NT2/D1 (cell line): ENCODE measurements at regions not wholly inside any gene's neighbourhood (a gene's known extent, or its start where the extent isn't known, plus 50 kb on each side); places are given as distances from the start of the nearest gene placed in this dataset.

ENCODE experiments used
- SUZ12 ChIP-seq: IDR thresholded peaks from 2 replicates; pipeline ENCODE4 v1.6.1; 2011; ENCODE audit not compliant: insufficient read length, insufficient read depth; ENCODE audit errors: extremely low read depth
- YY1 ChIP-seq: IDR thresholded peaks from 2 replicates; pipeline ENCODE4 v1.6.1; 2011; ENCODE audit not compliant: insufficient read length, insufficient read depth
- ZNF274 ChIP-seq: IDR thresholded peaks from 2 replicates; pipeline ENCODE4 v1.6.1; 2011; ENCODE audit warnings: mild to moderate bottlenecking, low read depth, low read length

DNA sequence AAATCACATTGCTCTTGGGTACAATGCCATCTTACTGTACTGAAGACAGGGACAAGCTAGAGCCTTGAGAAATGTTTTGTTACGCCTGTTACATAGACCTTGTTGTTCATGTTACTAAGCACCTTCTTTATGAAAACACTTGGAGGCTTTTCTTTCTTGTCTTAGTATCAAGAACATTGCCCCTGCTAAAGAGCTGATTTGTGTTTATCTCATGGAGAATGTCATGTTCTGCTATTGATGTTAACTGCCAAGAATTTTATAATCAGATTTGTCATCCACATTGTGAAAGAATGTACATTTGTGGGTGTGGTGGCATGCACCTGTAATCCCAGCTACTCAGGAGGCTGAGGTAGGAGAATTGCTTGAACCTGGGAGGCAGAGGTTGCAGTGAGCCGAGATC lies 431.3 kb upstream of the MDFIC2 start:
- TF ChIP-seq YY1 (no peak), ZNF274 (no peak), SUZ12 (no peak)
